K562 (cell line): ENCODE measurements at regions not wholly inside any gene's neighbourhood (a gene's known extent, or its start where the extent isn't known, plus 50 kb on each side); places are given as distances from the start of the nearest gene placed in this dataset.

Source experiments
- ATAC-seq: fragments of 200-7000 bp; cut with Tn5 transposase; 3 replicates; pipeline ENCODE4 v1.9.1; 2020; ENCODE audit warnings: moderate library complexity
- BruUV-seq: library from RNA; stranded (reverse); fragments of 400-500 nt; replicated peaks from 2 replicates; lab custom pipeline; 2021; lab: Mats Ljungman, UMichigan
- CTCF ChIA-PET: fragments of 300-600 bp; formaldehyde crosslinking; extraction: SDS; loops from one replicate; lab custom pipeline; 2021; ENCODE audit warnings: low intra/inter-chr PET ratio; lab: Yijun Ruan, JAX
- POLR2A ChIA-PET: fragments of 300-600, 350-650 bp; sonication (Branson Sonifier 250); formaldehyde crosslinking; extraction: SDS; loops from one replicate; lab custom pipeline; 2021; ENCODE audit warnings: antibody characterized with exemption, inconsistent platforms; lab: Yijun Ruan, JAX
- DNase-seq, 4 experiments: peaks; one replicate each; pipeline versions ENCODE4 v3.0.0 to v3.0.0-alpha.2; 2011 to 2018; ENCODE audit warnings: low spot score in 3 of 4, mixed read lengths in 3 of 4; ENCODE audit errors: extremely low read depth in 1 of 4
- FAIRE-seq: peaks from 2 replicates; lab custom pipeline; 2011; peaks lifted over from hg19 to GRCh38; lab: Jason Lieb, UNC
- H2AFZ ChIP-seq: 2 replicates; pipeline ENCODE4 v1.6.0; 2011; ENCODE audit warnings: low read depth, low read length, control low read depth, inconsistent platforms
- H3K27ac ChIP-seq: fragments of 200-600 bp; 3 replicates; pipeline ENCODE4 v1.8.0; 2011; ENCODE audit warnings: low read depth, mild to moderate bottlenecking, control low read depth, inconsistent platforms, low read length, moderate library complexity, mixed read lengths; ENCODE audit errors: extremely low read depth
- H3K27me3 ChIP-seq, 2 experiments: fragments of 300-600 bp in 1 of 2; 2 replicates in 1 of 2; 3 replicates in 1 of 2; pipeline versions ENCODE4 v1.6.0 to v1.8.0; 2011; ENCODE audit warnings: inconsistent platforms in 2 of 2, low read length in 2 of 2, mild to moderate bottlenecking in 1 of 2, mixed read lengths in 1 of 2, moderate library complexity in 1 of 2; ENCODE audit not compliant: control insufficient read depth in 2 of 2, insufficient read depth in 2 of 2
- H3K36me3 ChIP-seq: fragments of 300-600 bp; 3 replicates; pipeline ENCODE4 v1.8.0; 2011; ENCODE audit warnings: mild to moderate bottlenecking, low read length, inconsistent platforms; ENCODE audit not compliant: control insufficient read depth, insufficient read depth
- H3K4me1 ChIP-seq, 2 experiments: fragments of 200-600 bp in 1 of 2; replicated peaks in 1 of 2; 2 replicates in 1 of 2; 3 replicates in 1 of 2; pipeline versions ENCODE4 v1.5.1 to v1.8.0; 2011; ENCODE audit warnings: inconsistent platforms in 2 of 2, low read length in 2 of 2, mild to moderate bottlenecking in 1 of 2, mixed read lengths in 1 of 2, moderate library complexity in 1 of 2; ENCODE audit not compliant: control insufficient read depth in 2 of 2, insufficient read depth in 2 of 2
- H3K4me2 ChIP-seq: 2 replicates; pipeline ENCODE4 v1.6.1; 2011; ENCODE audit warnings: low read length, control low read depth, inconsistent platforms, mixed read lengths; ENCODE audit not compliant: insufficient read depth
- H3K4me3 ChIP-seq: fragments of 200-600 bp; sonication (generic), shearing (Covaris generic); 2 replicates; pipeline ENCODE4 v1.5.1; 2016; ENCODE audit warnings: control low read depth, inconsistent platforms
- H3K79me2 ChIP-seq: fragments of 200-600 bp; 3 replicates; pipeline ENCODE4 v1.8.0; 2011; ENCODE audit warnings: low read length, inconsistent platforms; ENCODE audit not compliant: control insufficient read depth, insufficient read depth
- H3K9ac ChIP-seq, 2 experiments: 2 replicates each; pipeline versions ENCODE4 v1.6.0 to v1.6.1; 2011; ENCODE audit warnings: low read depth in 2 of 2, low read length in 2 of 2, control low read depth in 1 of 2, inconsistent platforms in 1 of 2, mild to moderate bottlenecking in 1 of 2, mixed read lengths in 1 of 2; ENCODE audit not compliant: insufficient read depth in 1 of 2
- H3K9me1 ChIP-seq: one replicate; pipeline ENCODE4 v1.6.0; 2011; ENCODE audit warnings: inconsistent platforms, mild to moderate bottlenecking, low read length, moderate library complexity; ENCODE audit not compliant: control insufficient read depth, insufficient read depth
- H3K9me3 ChIP-seq: replicated peaks from 2 replicates; pipeline ENCODE4 v1.5.1; 2011; ENCODE audit warnings: low read depth, low read length, inconsistent platforms; ENCODE audit not compliant: control insufficient read depth, insufficient read depth
- H4K20me1 ChIP-seq: replicated peaks from 2 replicates; pipeline ENCODE4 v1.6.1; 2011; ENCODE audit warnings: low read length, inconsistent platforms, mixed read lengths; ENCODE audit not compliant: control insufficient read depth, insufficient read depth
- ARID1B ChIP-seq: fragments of 450-650 bp; IDR thresholded peaks from 2 replicates; pipeline ENCODE4 v1.6.1; 2016; ENCODE audit warnings: antibody characterized with exemption, mild to moderate bottlenecking, inconsistent platforms
- BCL6 ChIP-seq: fragments of 250-450 bp; sonication (Bioruptor Pico); IDR thresholded peaks from 2 replicates; pipeline ENCODE4 v1.4.0; 2020
- BCOR ChIP-seq: fragments of 450-650 bp; IDR thresholded peaks from 2 replicates; pipeline ENCODE4 v1.6.1; 2016
- NCOA6 ChIP-seq: fragments of 450-650 bp; IDR thresholded peaks from 2 replicates; pipeline ENCODE4 v1.6.1; 2017; ENCODE audit warnings: mild to moderate bottlenecking
- NELFE ChIP-seq: IDR thresholded peaks from 2 replicates; pipeline ENCODE4 v1.6.1; 2011; ENCODE audit warnings: mild to moderate bottlenecking; ENCODE audit not compliant: insufficient read depth, insufficient read length
- SAP30 ChIP-seq: fragments of 200-600 bp; sonication (generic); IDR thresholded peaks from 2 replicates; pipeline ENCODE4 v1.6.1; 2012; ENCODE audit warnings: borderline replicate concordance, low read depth, mild to moderate bottlenecking, moderate library complexity, low read length, control low read depth, inconsistent platforms; ENCODE audit not compliant: insufficient read depth, poor library complexity, severe bottlenecking
- SMARCA5 ChIP-seq: fragments of 450-650 bp; IDR thresholded peaks from 2 replicates; pipeline ENCODE4 v1.6.1; 2016
- ZEB2 ChIP-seq: fragments of 450-650 bp; IDR thresholded peaks from 2 replicates; pipeline ENCODE4 v1.6.1; 2016
- ZFP36 ChIP-seq: fragments of 150-350 bp; IDR thresholded peaks from 2 replicates; pipeline ENCODE4 v1.6.1; 2018; ENCODE audit warnings: low read length, low read depth; ENCODE audit not compliant: partially characterized antibody
- ZNF24 ChIP-seq: fragments of 450-650 bp; IDR thresholded peaks from 2 replicates; pipeline ENCODE4 v1.6.1; 2016
- ZNF311 ChIP-seq: fragments of 250-450 bp; sonication (Bioruptor Pico); IDR thresholded peaks from 2 replicates; pipeline ENCODE4 v1.4.0; 2020; ENCODE audit warnings: mild to moderate bottlenecking, moderate library complexity
- in situ Hi-C: fragments of 300-500 bp; cut with MboI; formaldehyde crosslinking; loops from 4 replicates; pipeline ENCODE4 v1.15.0; 2018; ENCODE audit warnings: inconsistent platforms, mixed read lengths
- intact Hi-C: fragments of 100-400 bp; cut with micrococcal nuclease; formaldehyde crosslinking; loops from 2 replicates; pipeline ENCODE4 v1.14.2; 2022

DNA sequence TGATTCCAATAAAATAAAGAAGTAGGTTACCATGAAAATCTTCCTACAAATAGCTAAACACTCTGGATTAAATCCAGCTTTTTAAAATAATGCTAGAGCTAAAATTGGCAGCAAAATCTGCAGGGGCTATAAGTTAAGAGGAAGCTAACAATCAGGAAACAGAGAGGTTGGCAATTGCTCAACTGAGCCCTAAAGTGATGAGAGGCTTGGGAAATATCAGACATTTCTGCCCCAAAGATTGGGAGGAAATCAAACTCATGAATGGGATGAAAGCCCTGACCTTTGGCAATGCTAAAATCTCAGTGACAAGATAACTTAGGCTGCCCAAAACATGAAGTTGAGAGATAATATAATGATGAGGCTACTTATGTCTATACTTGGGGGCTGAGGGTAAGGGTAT lies 1437.9 kb downstream of the EFNB2 start:
- Histone ChIP-seq H4K20me1 (no peaks in the 10 kb centered on the region), H2AFZ (no peak overlapping the region), H3K9me1 (no peaks in the 10 kb centered on the region), H3K4me1 (no peaks in the 10 kb centered on the region), H3K27me3 (no peaks in the 10 kb centered on the region), H3K4me3 (no peak overlapping the region), H3K27ac (no peak overlapping the region), H3K4me2 (no peak overlapping the region), H3K9ac (no peak overlapping the region), H3K79me2 (no peaks in the 10 kb centered on the region), H3K9me3 (no peaks in the 10 kb centered on the region), H3K36me3 (no peaks in the 10 kb centered on the region)
- no TSS peak for BruUV-seq
- in situ Hi-C loops (no loop called here), intact Hi-C loops (no loop called here)
- CTCF ChIA-PET, result no interaction called here
- DNase-seq (no peak), ATAC-seq (no peak), FAIRE-seq (no peak)
- POLR2A ChIA-PET, result no interaction called here
- TF ChIP-seq ZEB2 (no peak), ZNF24 (no peak), SAP30 (no peak), ZNF311 (no peak), BCL6 (CRISPR knock-in tag) (no peak), ARID1B (no peak), NELFE (no peak), ZFP36 (no peak), BCOR (no peak), NCOA6 (no peak), SMARCA5 (no peak)
